Transverse colon (tissue), 4 donors: ENCODE measurements at regions not wholly inside any gene's neighbourhood (a gene's known extent, or its start where the extent isn't known, plus 50 kb on each side); places are given as distances from the start of the nearest gene placed in this dataset.

Experiments
- DNase-seq: peaks from one replicate; pipeline ENCODE4 v3.0.0-alpha.2; 2019
- H3K27ac ChIP-seq, 4 donors: fragments of 200-600 bp; sonication (generic); 2 replicates each; pipeline ENCODE4 v1.5.1; 2016 to 2018; ENCODE audit warnings: inconsistent platforms in 4 of 4
- H3K27me3 ChIP-seq: fragments of 200-600 bp; sonication (generic); 2 replicates; pipeline ENCODE4 v1.5.1; 2017; ENCODE audit warnings: inconsistent platforms
- H3K36me3 ChIP-seq, 4 donors: fragments of 200-600 bp; sonication (generic); 2 replicates each; pipeline ENCODE4 v1.5.1; 2017 to 2019; ENCODE audit warnings: inconsistent platforms in 4 of 4
- H3K4me1 ChIP-seq, 4 donors: fragments of 200-600 bp; sonication (generic); 2 replicates each; pipeline ENCODE4 v1.5.1; 2017 to 2020; ENCODE audit warnings: inconsistent platforms in 4 of 4
- H3K4me3 ChIP-seq, 4 donors: fragments of 200-600 bp; sonication (generic); 1 replicate in 1 of 4; 2 replicates in 3 of 4; pipeline versions ENCODE4 v1.5.1 to v1.6.1; 2017 to 2019; ENCODE audit warnings: inconsistent platforms in 4 of 4
- H3K9me3 ChIP-seq, 2 donors: fragments of 200-600 bp; sonication (generic); 2 replicates each; pipeline ENCODE4 v1.5.1; 2017 to 2019; ENCODE audit warnings: inconsistent platforms in 2 of 2
- CTCF ChIP-seq, 5 experiments: fragments of 200-600 bp in 3 of 5; fragments of 450-650 bp in 2 of 5; sonication (generic) in 3 of 5; IDR thresholded peaks; 1 replicate in 2 of 5; 2 replicates in 3 of 5; pipeline ENCODE4 v1.5.1; 2016 to 2017; ENCODE audit warnings: antibody characterized with exemption in 5 of 5, inconsistent platforms in 3 of 5, mild to moderate bottlenecking in 2 of 5, moderate library complexity in 1 of 5
- EP300 ChIP-seq: sonication (generic); formaldehyde crosslinking; IDR thresholded peaks from one replicate; pipeline ENCODE4 v1.6.1; 2017; ENCODE audit warnings: antibody characterized with exemption, low read depth
- POLR2A ChIP-seq: fragments of 450-650 bp; IDR thresholded peaks from one replicate; pipeline ENCODE4 v1.6.1; 2016; ENCODE audit warnings: antibody characterized with exemption, mild to moderate bottlenecking, moderate library complexity
- POLR2AphosphoS5 ChIP-seq, 3 donors: sonication (generic); formaldehyde crosslinking; IDR thresholded peaks; one replicate each; pipeline ENCODE4 v1.6.1; 2016; ENCODE audit warnings: antibody characterized with exemption in 3 of 3
- WGBS, 2 donors: methylation state at CpG; one replicate each; pipeline ENCODE4 v1.1.5; 2018; ENCODE audit warnings: low coverage in 1 of 2; 5-methylcytosine and 5-hydroxymethylcytosine counted together
- in situ Hi-C, 4 donors: fragments of 200-750 bp; cut with MboI; loops; one replicate each; pipeline versions ENCODE4 v1.15.0 to v1.15.1; 2017; ENCODE audit warnings: low sequenced_read_pairs in 3 of 4, low pct_ligation_motif_present in 1 of 4, low pct_unique_long_range_greater_than_20kb in 1 of 4
- intact Hi-C: fragments of 100-400 bp; cut with DNase I; formaldehyde crosslinking; loops from one replicate; pipeline ENCODE4 v1.15.1; 2023; ENCODE audit warnings: low total_unique reads

GRCh38 chr20:21933526-21933925 lies 228.1 kb downstream of the PAX1 start:
- 69 to 92% methylated on average over 2 to 3 of the region's 3 CpGs for WGBS, 2 donors

GRCh38 chr20:21921251-21921650 lies 215.8 kb downstream of the PAX1 start:
- 24 to 52% methylated on average over 5 of the region's 5 CpGs for WGBS, 2 donors
- Histone ChIP-seq H3K27ac (no peak overlapping the region), H3K27me3 (no peaks in the 10 kb centered on the region), H3K9me3 (peaks cover 0 to 5% of the 10 kb centered on the region in 2 donors), H3K4me3 (no peak overlapping the region), H3K36me3 (no peaks in the 10 kb centered on the region), H3K4me1 (no peaks in the 10 kb centered on the region)
- intact Hi-C loops, result no loop called here
- DNase-seq, result no peak
- TF ChIP-seq POLR2A, result no peak
- TF ChIP-seq EP300, result no peak
- no peak for TF ChIP-seq POLR2AphosphoS5 (IDR thresholded peaks at IDR 0.05)
- no peak for TF ChIP-seq CTCF (IDR thresholded peaks at IDR 0.05)
- in situ Hi-C loops, result no loop called here

More at GRCh38 chr20:21933526-21933925, 228.1 kb downstream of the PAX1 start:
- no peaks in the 10 kb centered on the region for H3K9me3 ChIP-seq
- intact Hi-C loops (no loop called here), in situ Hi-C loops (no loop called here)
- H3K36me3 ChIP-seq, result no peaks in the 10 kb centered on the region
- no peak for TF ChIP-seq EP300
- TF ChIP-seq POLR2A, result no peak
- no peak for TF ChIP-seq POLR2AphosphoS5 (IDR thresholded peaks at IDR 0.05)
- TF ChIP-seq CTCF (IDR thresholded peaks at IDR 0.05), result no peak
- H3K27me3 ChIP-seq, result no peaks in the 10 kb centered on the region
- DNase-seq, result no peak
- H3K4me1 ChIP-seq, result no peaks in the 10 kb centered on the region
- H3K4me3 ChIP-seq, result no peak overlapping the region
- no peak overlapping the region for H3K27ac ChIP-seq

GRCh38 chr20:21920211-21920610 lies 214.7 kb downstream of the PAX1 start:
- 36 to 54% methylated on average over 3 of the region's 3 CpGs for WGBS, 2 donors
- no peaks in the 10 kb centered on the region for H3K4me1 ChIP-seq
- no peak for DNase-seq
- no peaks in the 10 kb centered on the region for H3K36me3 ChIP-seq
- no peak overlapping the region for H3K4me3 ChIP-seq
- in situ Hi-C loops (no loop called here), intact Hi-C loops (no loop called here)
- no peak overlapping the region for H3K27ac ChIP-seq
- no peaks in the 10 kb centered on the region for H3K27me3 ChIP-seq
- no peak for TF ChIP-seq POLR2AphosphoS5 (IDR thresholded peaks at IDR 0.05)
- TF ChIP-seq POLR2A, result no peak
- TF ChIP-seq CTCF (IDR thresholded peaks at IDR 0.05), result no peak
- TF ChIP-seq EP300, result no peak
- peaks cover 0 to 5% of the 10 kb centered on the region in 2 donors for H3K9me3 ChIP-seq

- intact Hi-C loops (no loop called here), in situ Hi-C loops (no loop called here)
- no peaks in the 10 kb centered on the region for H3K4me1 ChIP-seq
- no peaks in the 10 kb centered on the region for H3K27me3 ChIP-seq
- H3K36me3 ChIP-seq, result no peaks in the 10 kb centered on the region
- H3K27ac ChIP-seq, result no peak overlapping the region
- DNase-seq, result no peak
- WGBS, 2 donors, result 0 to 84% methylated on average over 1 to 7 of the region's 7 CpGs
- H3K9me3 ChIP-seq, result peaks cover 0 to 5% of the 10 kb centered on the region in 2 donors
- TF ChIP-seq EP300 (no peak), CTCF (IDR thresholded peaks at IDR 0.05) (no peak), POLR2AphosphoS5 (IDR thresholded peaks at IDR 0.05) (no peak), POLR2A (no peak)
- no peak overlapping the region for H3K4me3 ChIP-seq
Observed at GRCh38 chr20:21918398-21918797, 212.9 kb downstream of the PAX1 start.
